Immature natural killer cell (primary cell): ENCODE measurements at regions not wholly inside any gene's neighbourhood (a gene's known extent, or its start where the extent isn't known, plus 50 kb on each side); places are given as distances from the start of the nearest gene placed in this dataset.

ENCODE experiments used
- DNase-seq, 3 donors: peaks; one replicate each; pipeline ENCODE4 v3.0.0; 2022; ENCODE audit warnings: mixed read lengths in 1 of 3
- H3K27ac Mint-ChIP-seq, 6 donors: one replicate each; pipeline ENCODE4 v1.8.0; 2020; ENCODE audit warnings: mixed read lengths in 6 of 6, mild to moderate bottlenecking in 5 of 6, inconsistent platforms in 4 of 6, moderate library complexity in 3 of 6
- H3K27me3 Mint-ChIP-seq, 3 donors: one replicate each; pipeline ENCODE4 v1.8.0; 2020 to 2021; ENCODE audit warnings: low read depth in 3 of 3, mild to moderate bottlenecking in 3 of 3, mixed read lengths in 3 of 3, moderate library complexity in 3 of 3, inconsistent platforms in 1 of 3
- H3K36me3 Mint-ChIP-seq, 3 donors: one replicate each; pipeline ENCODE4 v1.8.0; 2020; ENCODE audit warnings: mixed read lengths in 3 of 3, inconsistent platforms in 2 of 3, mild to moderate bottlenecking in 2 of 3
- H3K4me1 Mint-ChIP-seq, 2 donors: one replicate each; pipeline ENCODE4 v1.8.0; 2020; ENCODE audit warnings: inconsistent platforms in 2 of 2, mild to moderate bottlenecking in 2 of 2, mixed read lengths in 2 of 2, moderate library complexity in 1 of 2
- H3K4me3 Mint-ChIP-seq, 5 donors: one replicate each; pipeline ENCODE4 v1.8.0; 2020; ENCODE audit warnings: mild to moderate bottlenecking in 5 of 5, mixed read lengths in 5 of 5, inconsistent platforms in 3 of 5, moderate library complexity in 3 of 5
- H3K9me3 Mint-ChIP-seq, 6 donors: one replicate each; pipeline ENCODE4 v1.8.0; 2020; ENCODE audit warnings: mild to moderate bottlenecking in 6 of 6, mixed read lengths in 6 of 6, inconsistent platforms in 4 of 6, moderate library complexity in 3 of 6

- Mint-ChIP-seq H3K27me3 (peaks cover 1 to 7% (median 4%) of the 10 kb centered on the region in 3 donors), H3K27ac (no peak overlapping the region), H3K36me3 (no peaks in the 10 kb centered on the region), H3K4me1 (peaks cover 24 to 26% of the 10 kb centered on the region in 2 donors), H3K4me3 (no peak overlapping the region), H3K9me3 (no peaks in the 10 kb centered on the region)
- DNase-seq, result no peak
These were observed 245.6 kb upstream of the ATP2B1 start for GRCh38 chr12:89954259-89954658.

- Mint-ChIP-seq H3K36me3 (no peaks in the 10 kb centered on the region), H3K4me1 (peaks cover 28 to 30% of the 10 kb centered on the region in 2 donors), H3K9me3 (no peaks in the 10 kb centered on the region), H3K27me3 (peaks cover 1 to 5% (median 3%) of the 10 kb centered on the region in 3 donors), H3K4me3 (no peak overlapping the region), H3K27ac (peak overlapping the region in 2 of 6 donors; percentile 33 to 77)
- DNase-seq, result no peak
These were observed 243.0 kb upstream of the ATP2B1 start for GRCh38 chr12:89951694-89952060.

- Mint-ChIP-seq H3K4me1 (peaks cover 28 to 30% of the 10 kb centered on the region in 2 donors), H3K36me3 (no peaks in the 10 kb centered on the region), H3K4me3 (peak overlapping the region in 2 of 5 donors; percentile 10 to 52), H3K27me3 (peaks cover 1 to 5% (median 3%) of the 10 kb centered on the region in 3 donors), H3K27ac (peak overlapping the region in 4 of 6 donors; percentile 7 to 77 (median 44)), H3K9me3 (no peaks in the 10 kb centered on the region)
- peak in 1 of 3 donors; percentile 10 for DNase-seq
These were observed 242.5 kb upstream of the ATP2B1 start for GRCh38 chr12:89951050-89951693.

DNA sequence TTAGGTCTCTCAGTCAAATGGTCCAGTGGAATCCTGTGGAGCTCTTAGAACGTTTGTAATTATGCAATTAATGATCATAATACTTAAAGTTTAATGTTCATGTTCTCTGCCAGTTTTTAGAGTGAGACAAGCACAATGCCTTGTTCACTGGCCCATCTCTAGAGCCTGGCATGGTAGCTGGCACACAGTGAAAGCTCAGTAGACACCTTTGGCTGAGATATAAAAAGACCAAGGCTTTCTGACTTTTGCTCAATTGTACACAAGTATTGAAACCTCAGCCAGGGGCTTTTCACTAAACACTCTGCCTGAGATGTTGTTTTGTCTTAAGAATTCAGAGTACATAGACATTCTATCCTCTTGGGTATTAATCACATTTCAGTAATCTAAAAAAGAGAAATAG is 241.8 kb upstream of the ATP2B1 start:
- H3K36me3 Mint-ChIP-seq, result no peaks in the 10 kb centered on the region
- peak overlapping the region in 5 of 6 donors; percentile 31 to 76 (median 60) for H3K27ac Mint-ChIP-seq
- H3K4me3 Mint-ChIP-seq, result peak overlapping the region; percentile 15 to 60 (median 42)
- no peak for DNase-seq
- no peaks in the 10 kb centered on the region for H3K9me3 Mint-ChIP-seq
- H3K4me1 Mint-ChIP-seq, result peaks cover 28 to 30% of the 10 kb centered on the region in 2 donors
- H3K27me3 Mint-ChIP-seq, result peaks cover 1 to 5% (median 3%) of the 10 kb centered on the region in 3 donors

- H3K4me3 Mint-ChIP-seq, result peak overlapping the region; percentile 15 to 60 (median 42)
- H3K27ac Mint-ChIP-seq, result peak overlapping the region; percentile 44 to 78 (median 76)
- H3K4me1 Mint-ChIP-seq, result peaks cover 28 to 30% of the 10 kb centered on the region in 2 donors
- DNase-seq, result peak; percentile 78 to 82 (median 79)
- peaks cover 1 to 5% (median 3%) of the 10 kb centered on the region in 3 donors for H3K27me3 Mint-ChIP-seq
- H3K9me3 Mint-ChIP-seq, result no peaks in the 10 kb centered on the region
- no peaks in the 10 kb centered on the region for H3K36me3 Mint-ChIP-seq
These were observed 241.0 kb upstream of the ATP2B1 start for GRCh38 chr12:89949457-89950195.

DNA sequence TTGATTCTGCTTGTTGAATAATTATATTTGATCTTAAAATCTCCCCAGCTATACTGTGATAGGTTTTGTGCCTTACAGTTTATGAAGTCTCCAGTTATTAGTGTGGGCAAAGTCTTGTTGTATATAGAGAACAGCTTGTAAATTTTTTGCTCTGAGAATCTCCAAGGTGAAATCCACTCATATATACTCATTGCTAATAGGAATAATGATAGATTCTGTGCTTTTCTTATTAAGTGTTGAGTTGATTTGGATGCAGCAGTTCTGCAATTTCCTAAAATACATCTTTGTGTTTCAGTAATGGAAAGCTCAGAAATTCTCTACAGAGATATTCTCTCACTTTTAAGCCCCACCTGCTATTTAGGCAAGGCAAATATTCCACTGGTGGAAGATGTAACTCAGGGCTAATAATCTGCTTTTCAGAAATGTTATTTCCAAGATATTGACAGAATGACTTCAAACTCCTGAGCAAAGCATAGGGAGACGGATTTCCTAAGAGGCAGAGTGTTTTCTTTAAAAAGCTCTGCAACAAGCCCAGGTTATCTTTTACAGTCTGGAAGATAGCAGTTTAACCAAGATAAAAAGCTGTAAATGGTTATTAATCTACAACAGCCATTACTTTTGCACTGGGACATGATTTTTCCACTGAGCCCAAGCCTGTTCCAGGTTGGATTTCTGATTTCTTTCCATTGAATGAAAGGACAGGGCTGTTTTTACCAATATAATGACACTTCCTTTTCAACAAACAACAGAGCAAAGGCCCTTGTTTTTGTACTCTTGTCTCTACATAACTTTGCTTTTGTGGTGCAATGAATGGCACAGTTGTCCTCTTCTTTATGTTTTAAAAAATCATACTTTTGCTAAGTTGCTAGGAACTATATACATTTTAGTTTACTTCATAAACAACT is 239.9 kb upstream of the ATP2B1 start:
- Mint-ChIP-seq H3K9me3 (no peaks in the 10 kb centered on the region), H3K4me3 (no peak overlapping the region), H3K4me1 (peaks cover 28 to 30% of the 10 kb centered on the region in 2 donors), H3K27me3 (peaks cover 1 to 7% (median 3%) of the 10 kb centered on the region in 3 donors), H3K36me3 (no peaks in the 10 kb centered on the region), H3K27ac (peak overlapping the region in 5 of 6 donors; percentile 28 to 78 (median 76))
- no peak for DNase-seq

DNA sequence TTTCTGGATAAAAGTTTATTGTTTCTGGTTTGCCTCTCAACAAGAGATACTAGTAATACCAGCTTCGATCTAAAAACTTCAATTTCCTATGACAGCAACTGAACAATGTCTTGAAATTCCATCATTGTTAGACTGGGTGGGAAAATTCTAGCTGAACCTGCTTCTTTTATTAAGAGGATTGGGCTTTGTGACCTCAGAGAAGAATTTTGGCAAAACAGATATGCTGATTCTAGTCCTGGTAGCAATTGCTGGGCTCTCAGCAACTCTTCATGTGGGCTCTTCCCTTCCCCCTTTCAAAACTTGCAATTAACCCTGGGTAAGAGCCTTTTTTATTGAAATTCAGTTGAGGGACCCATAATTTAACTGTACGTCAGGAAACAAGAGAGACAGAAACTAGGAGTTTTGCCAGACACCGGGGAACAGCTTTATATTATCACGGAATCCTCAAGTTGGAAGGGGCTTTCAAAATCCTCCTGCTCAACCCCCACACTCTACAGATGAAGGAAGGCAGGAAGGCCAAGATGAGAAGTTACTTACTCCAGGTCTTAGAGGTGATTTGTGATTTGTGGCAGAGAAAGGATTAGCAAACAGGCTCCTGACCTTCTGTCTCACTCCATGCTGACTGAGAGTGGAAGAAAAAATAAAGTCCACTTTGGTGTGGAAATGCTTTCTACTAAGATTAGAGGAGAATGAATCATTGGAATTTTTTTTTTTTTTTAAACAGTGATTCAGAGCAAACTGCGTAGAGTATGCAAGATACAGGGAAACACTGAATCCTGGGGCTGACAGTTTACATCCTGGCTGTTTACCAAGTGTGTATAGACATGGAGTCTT is 239.0 kb upstream of the ATP2B1 start:
- H3K27me3 Mint-ChIP-seq, result peaks cover 1 to 7% (median 3%) of the 10 kb centered on the region in 3 donors
- DNase-seq, result no peak
- no peaks in the 10 kb centered on the region for H3K36me3 Mint-ChIP-seq
- no peaks in the 10 kb centered on the region for H3K9me3 Mint-ChIP-seq
- H3K4me3 Mint-ChIP-seq, result no peak overlapping the region
- peak overlapping the region in 5 of 6 donors; percentile 1 to 78 (median 62) for H3K27ac Mint-ChIP-seq
- H3K4me1 Mint-ChIP-seq, result peaks cover 34 to 35% of the 10 kb centered on the region in 2 donors

DNA sequence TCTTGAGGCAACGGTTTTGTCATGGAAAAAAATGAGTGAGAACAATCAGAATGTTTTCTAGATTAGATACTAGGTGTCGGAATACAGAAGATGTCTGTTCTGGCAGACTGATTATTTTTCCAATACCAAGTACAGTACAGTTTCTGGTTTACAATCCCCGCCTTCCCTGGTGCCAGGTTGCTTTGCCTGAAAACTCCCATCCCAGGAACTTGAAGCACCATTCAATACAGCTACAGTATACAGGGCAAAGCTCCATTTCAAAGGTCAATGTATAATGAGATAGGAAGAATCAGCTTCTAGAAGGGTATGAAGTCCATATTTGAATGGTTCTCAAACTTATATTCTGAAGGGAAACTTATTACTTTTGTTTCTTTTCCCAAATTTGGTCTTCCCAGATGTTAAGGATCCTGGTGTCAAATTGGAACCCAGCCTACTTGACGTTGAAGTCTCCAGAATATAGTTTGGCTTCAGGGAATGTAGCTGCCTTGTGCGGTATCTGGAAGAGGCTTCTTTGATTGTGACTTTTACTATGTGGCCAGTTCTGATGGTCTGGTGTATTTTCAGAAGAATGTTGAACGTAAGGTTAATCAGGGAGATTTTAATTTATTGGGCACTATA is 238.0 kb upstream of the ATP2B1 start:
- no peak for DNase-seq
- peaks cover 0 to 2% (median 0%) of the 10 kb centered on the region in 3 donors for H3K36me3 Mint-ChIP-seq
- H3K27ac Mint-ChIP-seq, result peak overlapping the region in 1 of 6 donors; percentile 36
- H3K4me1 Mint-ChIP-seq, result peaks cover 33 to 36% of the 10 kb centered on the region in 2 donors
- H3K4me3 Mint-ChIP-seq, result no peak overlapping the region
- no peaks in the 10 kb centered on the region for H3K9me3 Mint-ChIP-seq
- peaks cover 1 to 6% (median 3%) of the 10 kb centered on the region in 3 donors for H3K27me3 Mint-ChIP-seq

- Mint-ChIP-seq H3K4me1 (peaks cover 18 to 22% of the 10 kb centered on the region in 2 donors), H3K4me3 (no peak overlapping the region), H3K27ac (no peak overlapping the region), H3K9me3 (no peaks in the 10 kb centered on the region), H3K27me3 (peaks cover 1 to 7% (median 6%) of the 10 kb centered on the region in 3 donors), H3K36me3 (peaks cover 0 to 12% (median 5%) of the 10 kb centered on the region in 3 donors)
- DNase-seq, result no peak
These were observed 236.5 kb upstream of the ATP2B1 start for GRCh38 chr12:89945123-89945522.

DNA sequence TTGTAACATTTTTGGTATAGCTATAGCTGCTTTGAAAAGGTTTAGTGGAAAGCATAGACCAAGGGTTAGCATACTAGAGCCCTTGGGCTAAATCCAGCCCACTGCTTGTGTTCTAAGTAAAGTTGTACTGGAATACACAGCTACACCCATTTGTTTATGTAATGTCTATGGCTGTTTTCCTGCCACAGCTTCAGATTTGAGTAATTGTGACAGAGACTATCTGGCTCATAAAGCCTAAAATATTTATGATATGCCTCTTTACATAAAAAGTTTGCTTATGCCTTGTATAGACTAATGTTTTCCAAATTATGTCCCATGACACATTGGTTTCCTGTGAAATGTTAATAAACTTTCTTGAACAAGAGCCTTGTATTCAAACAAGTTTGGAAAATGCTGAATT is 234.8 kb upstream of the ATP2B1 start:
- Mint-ChIP-seq H3K4me1 (peaks cover 5 to 11% of the 10 kb centered on the region in 2 donors), H3K27me3 (peaks cover 0 to 3% (median 3%) of the 10 kb centered on the region in 3 donors), H3K4me3 (no peak overlapping the region), H3K36me3 (peaks cover 0 to 12% (median 5%) of the 10 kb centered on the region in 3 donors), H3K27ac (no peak overlapping the region), H3K9me3 (no peaks in the 10 kb centered on the region)
- no peak for DNase-seq

GRCh38 chr12:89941436-89941835 is 232.8 kb upstream of the ATP2B1 start:
- no peak for DNase-seq
- Mint-ChIP-seq H3K4me1 (peaks cover 5 to 11% of the 10 kb centered on the region in 2 donors), H3K27me3 (peaks cover 0 to 3% (median 3%) of the 10 kb centered on the region in 3 donors), H3K27ac (no peak overlapping the region), H3K4me3 (no peak overlapping the region), H3K9me3 (no peaks in the 10 kb centered on the region), H3K36me3 (peaks cover 0 to 12% (median 5%) of the 10 kb centered on the region in 3 donors)

GRCh38 chr12:89939522-89940215 is 231.0 kb upstream of the ATP2B1 start:
- Mint-ChIP-seq H3K4me3 (no peak overlapping the region), H3K27me3 (peaks cover 3% of the 10 kb centered on the region in 3 donors), H3K27ac (no peak overlapping the region), H3K36me3 (peaks cover 0 to 12% (median 5%) of the 10 kb centered on the region in 3 donors), H3K4me1 (peaks cover 5 to 11% of the 10 kb centered on the region in 2 donors), H3K9me3 (no peaks in the 10 kb centered on the region)
- no peak for DNase-seq
